ENCODE measurements at regions not wholly inside any gene's neighbourhood (a gene's known extent, or its start where the extent isn't known, plus 50 kb on each side); places are given as distances from the start of the nearest gene placed in this dataset.

DNA sequence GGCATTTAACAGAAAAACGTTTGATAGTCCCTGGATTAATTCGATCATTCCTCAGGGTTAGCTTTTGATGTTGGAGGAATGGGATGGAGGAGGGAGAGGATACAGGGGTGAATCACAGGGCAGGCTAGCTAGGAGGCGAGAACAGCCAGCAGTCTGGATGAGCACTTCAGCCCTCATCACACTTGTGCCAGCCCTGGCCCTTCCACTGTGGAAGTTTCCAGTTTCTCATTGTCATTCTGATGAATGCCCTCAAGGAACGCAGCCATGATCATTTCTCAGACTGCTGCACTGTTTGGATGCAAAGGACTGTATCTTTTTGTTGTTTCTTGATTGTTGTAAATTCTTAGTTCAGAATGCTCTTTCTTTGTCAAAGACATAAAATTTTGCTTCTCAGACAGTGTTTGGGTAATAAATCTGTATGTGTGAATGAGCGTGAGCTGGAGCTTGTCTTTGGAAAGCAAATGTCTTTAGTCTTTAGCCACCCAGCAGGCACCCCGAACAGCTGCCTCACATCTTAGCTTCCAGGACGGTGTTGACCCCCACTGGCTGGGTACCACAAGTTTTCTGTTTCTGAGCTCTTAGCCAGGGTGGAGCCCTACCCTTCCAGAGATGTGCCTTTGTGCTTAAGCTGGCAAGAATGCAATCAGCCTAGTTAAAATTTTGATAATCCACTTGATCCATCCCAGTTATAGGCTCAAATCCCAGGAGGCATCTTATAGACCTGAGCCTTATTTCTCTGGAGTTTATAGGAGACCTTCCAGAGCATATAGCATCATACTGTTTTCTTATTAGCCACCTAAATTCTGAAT lies 121.1 kb downstream of the PDCD6IP start:
- peaks cover 0 to 4% (median 0%) of the 10 kb centered on the region in 7 donors for H3K27me3 ChIP-seq (replicated peaks in 1 of 7)
- H3K27ac ChIP-seq: no peak overlapping the region
- H3K4me3 ChIP-seq: no peak overlapping the region
- TF ChIP-seq, protein P1, sequence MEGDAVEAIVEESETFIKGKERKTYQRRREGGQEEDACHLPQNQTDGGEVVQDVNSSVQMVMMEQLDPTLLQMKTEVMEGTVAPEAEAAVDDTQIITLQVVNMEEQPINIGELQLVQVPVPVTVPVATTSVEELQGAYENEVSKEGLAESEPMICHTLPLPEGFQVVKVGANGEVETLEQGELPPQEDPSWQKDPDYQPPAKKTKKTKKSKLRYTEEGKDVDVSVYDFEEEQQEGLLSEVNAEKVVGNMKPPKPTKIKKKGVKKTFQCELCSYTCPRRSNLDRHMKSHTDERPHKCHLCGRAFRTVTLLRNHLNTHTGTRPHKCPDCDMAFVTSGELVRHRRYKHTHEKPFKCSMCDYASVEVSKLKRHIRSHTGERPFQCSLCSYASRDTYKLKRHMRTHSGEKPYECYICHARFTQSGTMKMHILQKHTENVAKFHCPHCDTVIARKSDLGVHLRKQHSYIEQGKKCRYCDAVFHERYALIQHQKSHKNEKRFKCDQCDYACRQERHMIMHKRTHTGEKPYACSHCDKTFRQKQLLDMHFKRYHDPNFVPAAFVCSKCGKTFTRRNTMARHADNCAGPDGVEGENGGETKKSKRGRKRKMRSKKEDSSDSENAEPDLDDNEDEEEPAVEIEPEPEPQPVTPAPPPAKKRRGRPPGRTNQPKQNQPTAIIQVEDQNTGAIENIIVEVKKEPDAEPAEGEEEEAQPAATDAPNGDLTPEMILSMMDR (IDR thresholded peaks at IDR 0.05 in 8 of 11, conservative IDR thresholded peaks at IDR 0.05 in 3 of 11): no peak
- TF ChIP-seq POLR2A (IDR thresholded peaks at IDR 0.05): no peak
- TF ChIP-seq POLR2AphosphoS5 (IDR thresholded peaks at IDR 0.05): no peak
- H3K9me3 ChIP-seq: no peaks in the 10 kb centered on the region
- 72 to 88% (median 80%) methylated on average over 7 of the region's 7 CpGs for WGBS, 5 donors
- no peaks in the 10 kb centered on the region for H3K4me1 ChIP-seq
- intact Hi-C loops (cut with DNase I; ENCODE audit: low total_unique reads): no loop called here
- no peak for DNase-seq
- H3K36me3 ChIP-seq: no peaks in the 10 kb centered on the region

DNA sequence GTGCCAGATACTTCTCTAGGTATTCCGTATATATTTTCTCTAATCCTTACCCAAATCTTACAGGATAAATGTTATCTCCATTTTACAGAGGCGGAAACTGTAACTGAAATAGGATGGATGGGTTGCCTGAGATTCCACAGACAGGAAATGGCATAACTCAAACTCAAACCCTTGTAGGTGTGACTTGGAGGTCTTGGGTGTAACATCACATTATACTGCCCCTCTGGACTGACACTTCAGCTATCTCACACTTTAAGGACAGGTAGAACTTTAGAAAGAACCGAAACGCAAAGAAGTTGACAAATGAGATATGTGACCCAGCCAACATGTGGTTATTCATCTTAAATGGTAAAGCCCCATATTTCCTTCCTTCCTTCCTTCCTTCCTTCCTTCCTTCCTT lies 122.1 kb downstream of the PDCD6IP start:
- no peak overlapping the region for H3K27ac ChIP-seq
- no peaks in the 10 kb centered on the region for H3K27me3 ChIP-seq (replicated peaks in 1 of 7)
- WGBS, 5 donors: 78 to 83% (median 80%) methylated on average over 4 of the region's 4 CpGs
- no peak for DNase-seq
- TF ChIP-seq, protein P1 (IDR thresholded peaks at IDR 0.05 in 8 of 11, conservative IDR thresholded peaks at IDR 0.05 in 3 of 11): no peak
- TF ChIP-seq POLR2AphosphoS5 (IDR thresholded peaks at IDR 0.05) (no peak), POLR2A (IDR thresholded peaks at IDR 0.05) (no peak)
- H3K4me1 ChIP-seq: no peaks in the 10 kb centered on the region
- H3K9me3 ChIP-seq: no peaks in the 10 kb centered on the region
- no peak overlapping the region for H3K4me3 ChIP-seq
- intact Hi-C loops (cut with DNase I; ENCODE audit: low total_unique reads): no loop called here
- H3K36me3 ChIP-seq: no peaks in the 10 kb centered on the region

DNA sequence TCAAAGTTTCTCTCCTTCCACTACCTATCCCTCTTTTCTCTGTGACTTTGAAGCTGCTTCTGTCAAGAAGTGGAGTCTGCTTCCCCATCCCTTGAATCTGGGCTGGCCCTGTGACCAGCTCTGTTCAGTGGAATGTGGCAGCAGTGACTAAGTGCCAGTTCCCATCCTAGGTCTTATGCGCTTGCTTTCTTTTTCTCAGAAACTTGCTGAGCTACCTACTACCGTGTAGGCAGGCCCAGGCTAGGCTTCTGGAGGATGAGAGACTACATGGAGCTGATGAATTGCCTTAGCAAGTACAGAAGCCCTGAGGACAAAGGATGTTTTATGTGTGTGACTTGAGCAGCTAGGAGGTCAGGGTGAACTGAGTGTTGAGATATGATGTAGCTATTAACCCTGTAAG lies 123.2 kb downstream of the PDCD6IP start:
- DNase-seq: no peak
- 77 to 96% (median 86%) methylated on average over 2 of the region's 2 CpGs for WGBS, 5 donors
- Histone ChIP-seq H3K36me3 (no peaks in the 10 kb centered on the region), H3K4me1 (no peaks in the 10 kb centered on the region), H3K4me3 (no peak overlapping the region), H3K27me3 (replicated peaks in 1 of 7) (no peaks in the 10 kb centered on the region), H3K9me3 (no peaks in the 10 kb centered on the region), H3K27ac (no peak overlapping the region)
- no peak for TF ChIP-seq POLR2A (IDR thresholded peaks at IDR 0.05)
- no peak for TF ChIP-seq POLR2AphosphoS5 (IDR thresholded peaks at IDR 0.05)
- TF ChIP-seq, protein P1 (IDR thresholded peaks at IDR 0.05 in 8 of 11, conservative IDR thresholded peaks at IDR 0.05 in 3 of 11): no peak
- intact Hi-C loops (cut with DNase I; ENCODE audit: low total_unique reads): no loop called here

DNA sequence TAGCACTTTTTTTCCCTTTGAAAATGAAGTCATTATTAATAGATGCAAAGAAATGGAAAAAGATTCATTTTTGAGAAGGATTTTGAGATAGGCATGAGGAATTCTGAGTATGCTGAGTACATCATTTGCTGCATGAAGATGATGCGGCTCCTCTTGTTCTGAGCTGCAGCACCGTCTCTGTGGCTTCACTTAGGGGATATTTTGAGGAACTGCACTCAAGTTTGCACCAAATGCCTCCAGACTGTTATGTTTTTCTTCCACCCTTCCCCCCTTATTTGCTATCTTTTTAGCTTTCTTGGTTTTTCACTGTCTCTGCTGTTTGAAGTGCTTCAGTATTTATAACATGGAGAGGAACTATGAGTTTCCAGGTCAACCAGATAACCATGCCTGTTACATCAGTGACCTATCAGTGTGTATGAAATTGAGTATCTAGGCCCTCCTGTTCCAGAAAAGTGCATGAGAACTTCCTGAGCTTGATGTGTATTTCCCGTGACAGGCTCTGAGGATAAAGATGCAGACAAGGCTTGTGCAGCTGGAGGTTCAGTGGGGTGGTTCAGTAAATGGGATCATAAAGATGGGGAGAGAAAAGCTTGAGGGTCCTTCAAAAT lies 128.7 kb downstream of the PDCD6IP start:
- no peak for DNase-seq
- WGBS, 5 donors: 65 to 81% (median 67%) methylated on average over 3 of the region's 3 CpGs
- TF ChIP-seq, protein P1 (IDR thresholded peaks at IDR 0.05 in 8 of 11, conservative IDR thresholded peaks at IDR 0.05 in 3 of 11): no peak
- TF ChIP-seq POLR2A (IDR thresholded peaks at IDR 0.05) (no peak), POLR2AphosphoS5 (IDR thresholded peaks at IDR 0.05) (no peak)
- Histone ChIP-seq H3K4me3 (no peak overlapping the region), H3K27ac (no peak overlapping the region), H3K9me3 (no peaks in the 10 kb centered on the region), H3K36me3 (no peaks in the 10 kb centered on the region), H3K27me3 (replicated peaks in 1 of 7) (no peaks in the 10 kb centered on the region), H3K4me1 (no peaks in the 10 kb centered on the region)
- intact Hi-C loops (cut with DNase I; ENCODE audit: low total_unique reads): no loop called here

Data from spleen (tissue), 11 donors.